NT2/D1 (cell line): ENCODE measurements at regions not wholly inside any gene's neighbourhood (a gene's known extent, or its start where the extent isn't known, plus 50 kb on each side); places are given as distances from the start of the nearest gene placed in this dataset.

Experiments
- DNase-seq: peaks from one replicate; pipeline ENCODE4 v3.0.0-alpha.2; 2011; ENCODE audit warnings: low read depth, low spot score
- H3K27me3 ChIP-seq: 2 replicates; pipeline ENCODE4 v1.6.0; 2011; ENCODE audit warnings: mild to moderate bottlenecking; ENCODE audit not compliant: insufficient read length, insufficient read depth
- H3K36me3 ChIP-seq: 2 replicates; pipeline ENCODE4 v1.6.1; 2011; ENCODE audit warnings: mild to moderate bottlenecking, low read length, mixed read lengths; ENCODE audit not compliant: insufficient read depth, insufficient read length
- H3K4me1 ChIP-seq: 2 replicates; pipeline ENCODE4 v1.5.1; 2011; ENCODE audit not compliant: insufficient read depth, insufficient read length
- H3K4me3 ChIP-seq: 2 replicates; pipeline ENCODE4 v1.5.1; 2011; ENCODE audit warnings: low read depth; ENCODE audit not compliant: insufficient read length
- H3K9ac ChIP-seq: 2 replicates; pipeline ENCODE4 v1.6.0; 2011; ENCODE audit warnings: low read depth; ENCODE audit not compliant: insufficient read length
- H3K9me3 ChIP-seq: 2 replicates; pipeline ENCODE4 v1.5.1; 2011; ENCODE audit warnings: mild to moderate bottlenecking, low read length; ENCODE audit not compliant: insufficient read depth
- SUZ12 ChIP-seq: IDR thresholded peaks from 2 replicates; pipeline ENCODE4 v1.6.1; 2011; ENCODE audit not compliant: insufficient read length, insufficient read depth; ENCODE audit errors: extremely low read depth
- YY1 ChIP-seq: IDR thresholded peaks from 2 replicates; pipeline ENCODE4 v1.6.1; 2011; ENCODE audit not compliant: insufficient read length, insufficient read depth
- ZNF274 ChIP-seq: IDR thresholded peaks from 2 replicates; pipeline ENCODE4 v1.6.1; 2011; ENCODE audit warnings: mild to moderate bottlenecking, low read depth, low read length

GRCh38 chr11:45723397-45723796 lies 58.0 kb upstream of the CHST1 start:
- Histone ChIP-seq H3K9me3 (no peaks in the 10 kb centered on the region), H3K9ac (no peak overlapping the region), H3K4me3 (no peak overlapping the region), H3K27me3 (no peaks in the 10 kb centered on the region), H3K4me1 (peaks cover 9% of the 10 kb centered on the region), H3K36me3 (no peaks in the 10 kb centered on the region)
- DNase-seq, result no peak
- TF ChIP-seq ZNF274 (no peak), SUZ12 (no peak), YY1 (no peak)

GRCh38 chr11:45722144-45722543 lies 56.7 kb upstream of the CHST1 start:
- Histone ChIP-seq H3K36me3 (no peaks in the 10 kb centered on the region), H3K4me1 (peaks cover 9% of the 10 kb centered on the region), H3K4me3 (no peak overlapping the region), H3K9ac (no peak overlapping the region), H3K9me3 (no peaks in the 10 kb centered on the region), H3K27me3 (no peaks in the 10 kb centered on the region)
- TF ChIP-seq SUZ12 (no peak), YY1 (no peak), ZNF274 (no peak)
- no peak for DNase-seq

GRCh38 chr11:45717526-45717925 lies 52.1 kb upstream of the CHST1 start:
- Histone ChIP-seq H3K36me3 (no peaks in the 10 kb centered on the region), H3K4me1 (peaks cover 2% of the 10 kb centered on the region), H3K4me3 (no peak overlapping the region), H3K9ac (no peak overlapping the region), H3K9me3 (no peaks in the 10 kb centered on the region), H3K27me3 (no peaks in the 10 kb centered on the region)
- TF ChIP-seq SUZ12 (no peak), YY1 (no peak), ZNF274 (no peak)
- DNase-seq, result no peak

- Histone ChIP-seq H3K9ac (no peak overlapping the region), H3K9me3 (no peaks in the 10 kb centered on the region), H3K36me3 (no peaks in the 10 kb centered on the region), H3K4me3 (no peak overlapping the region), H3K27me3 (no peaks in the 10 kb centered on the region), H3K4me1 (peaks cover 2% of the 10 kb centered on the region)
- no peak for DNase-seq
- no peak for TF ChIP-seq ZNF274
- no peak for TF ChIP-seq SUZ12
- no peak for TF ChIP-seq YY1
Measured at GRCh38 chr11:45715418-45715817, 50.0 kb upstream of the CHST1 start.
